ENCODE measurements at regions not wholly inside any gene's neighbourhood (a gene's known extent, or its start where the extent isn't known, plus 50 kb on each side); places are given as distances from the start of the nearest gene placed in this dataset.
A peak's percentile ranks its signal among the peaks of the same experiment; 100 is the strongest.
"Not testable (repeated sequence)": the region's sequence is repeated elsewhere in the genome, so short reads cannot be mapped to it uniquely, and the experiment has no call there.

GRCh38 chr20:40895182-40895581 lies 133.4 kb upstream of the TOP1 start:
- no peak for DNase-seq

DNA sequence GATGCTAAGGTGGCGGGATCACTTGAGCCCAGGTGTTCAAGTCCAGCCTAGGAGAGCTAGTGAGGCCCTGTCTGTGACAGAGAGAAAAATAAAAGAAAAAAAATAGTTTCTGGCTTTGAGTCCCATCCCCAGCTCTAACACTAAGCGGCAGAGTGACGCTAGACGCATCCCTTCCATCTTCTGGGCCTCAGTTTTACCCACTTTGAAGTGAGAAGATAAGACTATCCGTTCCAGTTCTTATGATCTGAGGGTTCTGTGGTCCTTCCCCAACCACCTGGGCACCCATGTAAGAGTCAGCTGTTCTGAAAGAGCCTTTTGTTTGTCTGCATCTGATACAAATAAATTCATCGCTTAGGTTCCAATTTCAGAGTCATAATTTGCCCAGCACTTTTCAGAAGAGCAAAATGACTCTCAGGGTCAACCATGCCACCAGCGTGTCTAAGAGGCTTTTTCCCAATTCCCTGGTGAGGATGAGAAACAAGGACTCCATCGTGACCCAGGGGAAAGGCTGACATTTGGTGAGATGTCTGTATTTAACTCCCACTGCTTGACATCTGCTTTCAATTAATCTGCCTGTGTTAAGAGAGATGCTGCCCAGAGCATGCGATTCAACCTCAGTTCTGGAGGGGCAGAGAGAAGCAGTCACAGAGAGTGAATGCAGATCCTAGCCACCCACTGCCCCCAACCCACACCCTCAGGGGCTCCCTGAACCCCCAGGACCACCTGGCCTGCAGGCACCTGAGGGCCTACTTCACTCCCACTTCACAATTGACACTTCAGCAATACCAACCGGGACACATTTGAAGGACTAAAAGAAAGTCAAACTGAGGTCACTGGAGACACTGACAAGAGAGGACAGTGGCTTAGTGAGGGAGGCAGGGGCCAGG lies 131.6 kb upstream of the TOP1 start:
- no peak for DNase-seq

DNA sequence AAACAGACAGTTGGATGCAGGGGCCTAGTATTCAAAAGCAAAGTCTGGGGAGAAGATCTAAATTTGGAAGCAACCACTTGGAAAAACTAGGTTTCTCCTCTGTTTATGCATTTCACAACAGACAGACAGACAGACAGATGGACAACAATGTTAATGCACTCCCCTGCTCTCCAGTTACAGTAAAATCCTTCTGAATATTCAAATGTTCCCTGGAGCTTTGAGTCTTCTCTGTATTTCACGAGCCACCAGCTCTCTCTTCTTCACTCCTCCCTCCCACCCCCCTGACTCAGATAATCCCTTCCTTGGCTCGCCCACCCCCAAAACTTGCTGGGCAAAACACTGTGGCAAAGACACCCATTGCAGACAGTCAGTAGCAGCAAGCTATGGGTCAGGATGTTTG lies 129.3 kb upstream of the TOP1 start:
- no peak for DNase-seq

GRCh38 chr20:40900666-40901215 lies 127.9 kb upstream of the TOP1 start:
- no peak for DNase-seq

- DNase-seq, result no peak
These were observed 126.0 kb upstream of the TOP1 start for GRCh38 chr20:40902661-40903060.

DNA sequence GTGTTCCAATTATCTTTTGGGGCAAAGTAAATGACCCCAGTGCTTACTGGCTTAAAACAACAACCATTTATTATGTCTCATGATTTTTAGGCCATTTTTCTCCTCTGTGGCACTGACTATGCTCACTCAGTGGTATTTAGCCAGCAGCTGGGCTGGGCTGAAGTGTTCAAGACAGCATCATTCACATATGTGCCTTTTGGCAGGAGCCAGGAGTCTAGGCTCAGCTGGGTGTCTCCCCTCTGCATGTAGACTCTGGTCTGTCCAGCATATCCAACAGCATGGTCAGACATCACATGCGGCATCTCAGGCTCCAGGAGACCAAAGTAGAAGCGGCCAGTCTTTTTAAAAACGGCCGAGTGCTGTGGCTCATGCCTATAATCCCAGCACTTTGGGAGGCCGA lies 120.3 kb upstream of the TOP1 start:
- DNase-seq, result no peak

- not testable (repeated sequence) for DNase-seq
These were observed 119.1 kb upstream of the TOP1 start for GRCh38 chr20:40909489-40909888.

DNA sequence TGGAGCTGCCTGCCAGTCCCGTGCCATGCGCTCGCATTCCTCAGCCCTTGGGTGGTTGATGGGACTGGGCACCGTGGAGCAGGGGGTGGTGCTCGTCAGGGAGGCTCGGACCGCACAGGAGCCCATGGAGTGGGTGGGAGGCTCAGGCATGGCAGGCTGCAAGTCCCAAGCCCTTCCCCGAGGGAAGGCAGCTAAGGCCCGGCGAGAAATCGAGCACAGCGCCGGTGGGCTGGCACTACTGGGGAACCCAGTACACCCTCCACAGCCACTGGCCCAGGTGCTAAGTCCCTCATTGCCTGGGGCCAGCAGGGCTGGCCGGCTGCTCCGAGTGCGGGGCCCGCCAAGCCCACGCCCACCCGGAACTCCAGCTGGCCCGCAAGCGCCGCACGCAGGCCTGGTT lies 118.2 kb upstream of the TOP1 start:
- not testable (repeated sequence) for DNase-seq

DNA sequence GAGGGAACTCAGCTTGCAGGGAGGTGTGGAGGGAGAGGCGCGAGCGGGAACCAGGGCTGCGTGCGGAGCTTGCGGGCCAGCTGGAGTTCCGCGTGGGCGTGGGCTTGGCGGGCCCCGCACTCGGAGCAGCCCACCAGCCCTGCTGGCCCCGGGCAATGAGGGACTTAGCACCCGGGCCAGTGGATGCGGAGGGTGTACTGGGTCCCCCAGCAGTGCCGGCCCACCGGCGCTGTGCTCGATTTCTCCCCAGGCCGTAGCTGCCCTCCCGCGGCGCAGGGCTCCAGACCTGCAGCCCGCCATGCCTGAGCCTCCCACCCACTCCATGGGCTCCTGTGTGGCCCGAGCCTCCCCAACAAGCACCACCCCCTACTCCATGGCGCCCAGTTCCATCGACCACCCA lies 117.5 kb upstream of the TOP1 start:
- DNase-seq, result not testable (repeated sequence)

GRCh38 chr20:40913224-40914185 lies 115.1 kb upstream of the TOP1 start:
- no peak for DNase-seq

DNA sequence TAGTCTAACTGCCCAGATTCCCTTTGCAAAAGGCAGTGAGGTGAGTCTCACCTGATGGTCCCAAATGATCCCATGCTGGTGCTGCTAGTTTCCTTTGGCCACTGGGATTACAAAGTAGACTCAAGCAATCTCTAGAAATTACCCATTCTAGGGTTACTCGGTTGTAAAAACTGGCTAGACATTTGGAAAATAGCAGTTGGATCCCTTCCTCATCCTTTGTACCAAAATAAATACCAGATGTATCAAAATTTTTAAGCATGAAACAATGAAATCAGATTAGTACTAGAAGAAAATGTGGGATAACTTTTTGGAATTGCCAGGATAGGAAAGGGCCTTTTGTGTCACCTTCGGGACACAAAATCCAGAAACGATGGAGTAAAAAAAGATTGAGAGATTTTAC lies 112.9 kb upstream of the TOP1 start:
- DNase-seq, result no peak

DNA sequence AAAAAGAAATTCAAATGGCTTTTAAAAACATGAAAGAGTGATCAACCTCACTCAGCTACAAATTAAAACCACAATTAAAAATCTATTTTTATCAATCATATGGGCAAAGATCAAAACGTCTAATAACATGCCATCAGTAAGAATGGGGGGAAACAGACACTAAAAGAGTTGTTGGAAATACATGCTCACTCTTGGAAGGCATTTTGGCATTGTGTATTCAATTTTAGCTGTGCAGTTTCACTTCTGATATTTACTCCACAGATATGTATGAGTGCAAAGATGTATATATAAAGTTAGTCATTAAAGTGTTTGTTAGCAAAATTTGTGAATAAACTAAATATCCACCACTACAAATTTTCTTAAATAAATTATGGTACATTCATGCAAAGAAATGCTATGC lies 112.3 kb upstream of the TOP1 start:
- DNase-seq, result no peak

- DNase-seq, result no peak
These were observed 108.3 kb upstream of the TOP1 start for GRCh38 chr20:40920291-40920690.

DNA sequence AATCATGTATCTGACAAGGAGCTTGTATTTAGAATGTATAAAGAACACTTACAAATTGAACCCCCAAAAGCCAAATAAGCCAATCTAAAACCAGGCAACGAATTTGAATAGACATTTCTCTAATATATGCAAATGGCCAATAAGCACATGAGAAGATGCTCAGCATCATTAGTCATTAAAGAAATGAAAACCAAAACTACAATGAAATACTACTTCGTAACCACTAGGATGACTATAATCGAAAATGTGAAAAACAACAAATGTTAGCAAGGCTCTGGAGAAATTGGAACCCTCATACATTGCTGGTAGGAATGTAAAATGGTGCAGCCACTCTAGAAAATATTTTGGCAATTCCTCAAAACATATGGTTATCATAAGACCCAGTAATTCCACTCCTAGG lies 105.8 kb upstream of the TOP1 start:
- DNase-seq, result no peak

GRCh38 chr20:40925829-40926510 lies 102.7 kb upstream of the TOP1 start:
- DNase-seq, result no peak

DNA sequence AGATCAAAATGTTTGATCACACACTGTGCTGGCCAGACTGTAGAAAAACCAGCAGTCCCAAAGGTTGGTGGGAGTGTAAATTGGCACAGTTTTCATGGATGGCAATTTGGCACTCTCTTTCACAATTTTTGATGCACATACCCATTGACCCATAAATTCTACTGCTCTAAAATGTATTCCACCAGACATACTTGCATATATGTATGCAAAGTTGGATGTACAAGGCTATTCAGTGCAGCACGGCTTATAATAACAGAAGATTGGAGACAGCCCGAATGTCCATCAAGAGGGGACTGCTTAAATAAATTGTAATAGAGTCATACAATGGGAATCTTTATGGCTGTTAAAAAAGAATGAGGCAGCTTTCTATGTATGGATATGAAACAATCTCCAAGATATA lies 101.7 kb upstream of the TOP1 start:
- DNase-seq, result no peak

GRCh38 chr20:40930561-40930960 lies 98.1 kb upstream of the TOP1 start:
- no peak for DNase-seq

- peak; percentile 42 for DNase-seq
These were observed 97.1 kb upstream of the TOP1 start for GRCh38 chr20:40931410-40932044.

GRCh38 chr20:40932436-40932835 lies 96.2 kb upstream of the TOP1 start:
- DNase-seq, result no peak

DNA sequence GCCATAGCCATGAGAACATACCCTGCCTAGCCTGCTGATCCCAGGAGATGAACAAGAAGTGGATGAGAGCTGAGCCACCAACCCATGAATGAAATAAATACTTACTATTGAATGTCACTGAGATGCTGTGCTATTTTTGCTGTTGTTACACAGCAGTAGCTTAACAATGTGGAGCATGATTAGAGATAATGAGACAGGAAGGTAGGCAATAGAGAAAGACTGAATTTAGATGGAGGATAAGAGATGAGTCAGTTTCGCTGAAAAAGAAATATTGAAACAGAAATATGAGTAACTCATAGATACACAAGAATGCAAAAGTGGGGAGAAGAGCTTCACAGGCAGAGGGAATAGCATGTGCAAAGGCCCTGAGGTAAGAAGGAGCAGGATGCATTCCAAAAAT lies 94.9 kb upstream of the TOP1 start:
- DNase-seq, result no peak

- DNase-seq, result no peak
These were observed 90.6 kb upstream of the TOP1 start for GRCh38 chr20:40938020-40938419.

DNA sequence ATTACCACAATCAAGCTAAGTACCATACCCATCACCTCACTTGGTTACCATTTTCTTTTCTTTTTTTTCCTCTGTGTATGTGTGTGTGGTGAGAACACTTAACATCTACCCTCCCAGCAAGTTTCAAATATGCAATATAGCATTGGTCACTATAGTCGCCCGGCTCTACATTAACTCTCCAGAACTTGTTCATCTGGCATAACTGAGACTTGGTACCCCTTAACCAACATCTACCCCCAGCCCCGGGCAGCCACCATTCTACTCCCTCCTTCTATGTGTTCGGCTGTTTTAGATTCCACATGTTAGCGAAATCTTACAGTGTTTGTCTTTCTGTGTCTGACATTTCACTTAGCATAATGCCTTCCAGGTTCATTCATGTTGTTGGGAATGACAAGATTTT lies 89.0 kb upstream of the TOP1 start:
- DNase-seq, result no peak
